Esophagus muscularis mucosa (tissue), 4 donors: ENCODE measurements at regions not wholly inside any gene's neighbourhood (a gene's known extent, or its start where the extent isn't known, plus 50 kb on each side); places are given as distances from the start of the nearest gene placed in this dataset.

Experiments
- DNase-seq: peaks from one replicate; pipeline ENCODE4 v3.0.0-alpha.2; 2017; ENCODE audit errors: extremely low spot score
- H3K27ac ChIP-seq, 4 donors: fragments of 200-600 bp; sonication (generic); replicated peaks in 1 of 4; 1 replicate in 3 of 4; 2 replicates in 1 of 4; pipeline ENCODE4 v1.5.1; 2016 to 2019; ENCODE audit warnings: mild to moderate bottlenecking in 1 of 4
- H3K27me3 ChIP-seq, 4 donors: fragments of 200-600 bp; sonication (generic); one replicate each; pipeline versions ENCODE4 v1.5.1 to v1.6.0; 2016 to 2019
- H3K36me3 ChIP-seq, 4 donors: fragments of 200-600 bp; sonication (generic); one replicate each; pipeline ENCODE4 v1.5.1; 2016 to 2019
- H3K4me1 ChIP-seq, 4 donors: fragments of 200-600 bp; sonication (generic); one replicate each; pipeline ENCODE4 v1.5.1; 2016 to 2019
- H3K4me3 ChIP-seq, 4 donors: fragments of 200-600 bp; sonication (generic); 1 replicate in 2 of 4; 2 replicates in 2 of 4; pipeline ENCODE4 v1.5.1; 2016 to 2019; ENCODE audit warnings: mild to moderate bottlenecking in 4 of 4, moderate library complexity in 1 of 4
- H3K9me3 ChIP-seq, 4 donors: fragments of 200-600 bp; sonication (generic); 1 replicate in 3 of 4; 2 replicates in 1 of 4; pipeline ENCODE4 v1.5.1; 2016 to 2019
- EP300 ChIP-seq: sonication (generic); formaldehyde crosslinking; IDR thresholded peaks from one replicate; pipeline ENCODE4 v1.6.1; 2017; ENCODE audit warnings: antibody characterized with exemption
- POLR2A ChIP-seq: fragments of 450-650 bp; IDR thresholded peaks from one replicate; pipeline ENCODE4 v1.6.1; 2017; ENCODE audit warnings: antibody characterized with exemption, moderate library complexity, mild to moderate bottlenecking, low read depth
- POLR2AphosphoS5 ChIP-seq, 2 donors: sonication (generic); formaldehyde crosslinking; IDR thresholded peaks; one replicate each; pipeline ENCODE4 v1.6.1; 2017; ENCODE audit warnings: antibody characterized with exemption in 2 of 2
- WGBS: methylation state at CpG from one replicate; pipeline ENCODE4 v1.1.5; 2018; 5-methylcytosine and 5-hydroxymethylcytosine counted together
- intact Hi-C: fragments of 100-400 bp; cut with DNase I; formaldehyde crosslinking; loops from one replicate; pipeline ENCODE4 v1.15.1; 2023
- TF ChIP-seq, protein P1 (sequence below), 3 experiments: fragments of 200-600 bp in 2 of 3; fragments of 450-650 bp in 1 of 3; sonication (generic) in 2 of 3; IDR thresholded peaks; one replicate each; pipeline ENCODE4 v1.5.1; 2017 to 2019; ENCODE audit warnings: antibody characterized with exemption in 3 of 3, mild to moderate bottlenecking in 2 of 3, moderate library complexity in 1 of 3

DNA sequence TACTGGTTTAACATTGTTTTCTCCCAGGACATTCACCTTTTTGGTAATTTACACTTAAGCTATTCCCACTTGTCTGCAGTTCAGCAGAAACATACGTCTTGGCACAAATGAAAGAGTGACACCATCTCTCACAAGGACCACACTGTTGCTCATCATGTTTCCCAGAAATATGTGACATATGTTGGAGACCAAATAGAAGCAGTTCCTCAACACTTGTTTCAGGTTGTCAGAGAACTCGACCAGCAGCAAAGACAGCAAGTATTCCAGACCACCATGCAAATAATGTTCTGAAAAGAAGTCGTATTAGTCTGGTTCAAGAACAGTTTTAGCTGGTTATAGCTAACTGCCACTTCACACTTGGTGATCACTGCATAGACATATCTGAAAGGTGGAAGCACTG is 81.3 kb upstream of the KLF6 start:
- intact Hi-C loops = no loop called here
- no peak overlapping the region for H3K27ac ChIP-seq
- no peaks in the 10 kb centered on the region for H3K9me3 ChIP-seq

DNA sequence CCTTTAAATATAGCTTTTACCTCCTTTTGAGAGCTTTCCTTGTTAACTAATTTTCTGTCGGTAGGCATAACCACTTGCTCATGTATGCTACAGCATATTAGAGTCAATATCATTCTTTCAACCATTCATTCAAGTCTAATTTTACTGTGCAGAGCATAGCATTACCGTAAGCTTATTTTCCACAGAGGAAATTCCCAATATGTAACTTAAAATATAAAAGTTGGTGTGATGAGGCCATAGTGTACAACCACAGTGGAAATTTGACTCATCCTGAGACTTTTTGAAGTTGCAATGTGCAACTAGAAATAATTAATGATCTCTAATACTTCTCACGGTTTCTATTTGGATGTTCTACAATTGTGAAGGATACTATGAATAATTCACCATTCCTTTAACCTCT is 80.6 kb upstream of the KLF6 start:
- no peak overlapping the region for H3K4me3 ChIP-seq
- no peaks in the 10 kb centered on the region for H3K36me3 ChIP-seq
- 79% methylated on average over 3 of the region's 3 CpGs for WGBS
- no peaks in the 10 kb centered on the region for H3K9me3 ChIP-seq
- intact Hi-C loops = no loop called here
- H3K27me3 ChIP-seq = no peaks in the 10 kb centered on the region
- no peak for DNase-seq
- H3K27ac ChIP-seq = no peak overlapping the region
- peaks cover 0 to 8% (median 2%) of the 10 kb centered on the region in 4 donors for H3K4me1 ChIP-seq
- TF ChIP-seq POLR2A = no peak
- TF ChIP-seq, protein P1, sequence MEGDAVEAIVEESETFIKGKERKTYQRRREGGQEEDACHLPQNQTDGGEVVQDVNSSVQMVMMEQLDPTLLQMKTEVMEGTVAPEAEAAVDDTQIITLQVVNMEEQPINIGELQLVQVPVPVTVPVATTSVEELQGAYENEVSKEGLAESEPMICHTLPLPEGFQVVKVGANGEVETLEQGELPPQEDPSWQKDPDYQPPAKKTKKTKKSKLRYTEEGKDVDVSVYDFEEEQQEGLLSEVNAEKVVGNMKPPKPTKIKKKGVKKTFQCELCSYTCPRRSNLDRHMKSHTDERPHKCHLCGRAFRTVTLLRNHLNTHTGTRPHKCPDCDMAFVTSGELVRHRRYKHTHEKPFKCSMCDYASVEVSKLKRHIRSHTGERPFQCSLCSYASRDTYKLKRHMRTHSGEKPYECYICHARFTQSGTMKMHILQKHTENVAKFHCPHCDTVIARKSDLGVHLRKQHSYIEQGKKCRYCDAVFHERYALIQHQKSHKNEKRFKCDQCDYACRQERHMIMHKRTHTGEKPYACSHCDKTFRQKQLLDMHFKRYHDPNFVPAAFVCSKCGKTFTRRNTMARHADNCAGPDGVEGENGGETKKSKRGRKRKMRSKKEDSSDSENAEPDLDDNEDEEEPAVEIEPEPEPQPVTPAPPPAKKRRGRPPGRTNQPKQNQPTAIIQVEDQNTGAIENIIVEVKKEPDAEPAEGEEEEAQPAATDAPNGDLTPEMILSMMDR (IDR thresholded peaks at IDR 0.05) = no peak
- no peak for TF ChIP-seq POLR2AphosphoS5 (IDR thresholded peaks at IDR 0.05)
- TF ChIP-seq EP300 = no peak

More for the DNA sequence above, 81.3 kb upstream of the KLF6 start:
- no peak for DNase-seq
- no peaks in the 10 kb centered on the region for H3K36me3 ChIP-seq
- H3K4me3 ChIP-seq = no peak overlapping the region
- TF ChIP-seq, protein P1 (IDR thresholded peaks at IDR 0.05) = no peak
- TF ChIP-seq POLR2A = no peak
- TF ChIP-seq EP300 = no peak
- TF ChIP-seq POLR2AphosphoS5 (IDR thresholded peaks at IDR 0.05) = no peak
- H3K27me3 ChIP-seq = no peaks in the 10 kb centered on the region
- peaks cover 0 to 8% (median 2%) of the 10 kb centered on the region in 4 donors for H3K4me1 ChIP-seq
- WGBS = 68% methylated on average over 3 of the region's 3 CpGs

DNA sequence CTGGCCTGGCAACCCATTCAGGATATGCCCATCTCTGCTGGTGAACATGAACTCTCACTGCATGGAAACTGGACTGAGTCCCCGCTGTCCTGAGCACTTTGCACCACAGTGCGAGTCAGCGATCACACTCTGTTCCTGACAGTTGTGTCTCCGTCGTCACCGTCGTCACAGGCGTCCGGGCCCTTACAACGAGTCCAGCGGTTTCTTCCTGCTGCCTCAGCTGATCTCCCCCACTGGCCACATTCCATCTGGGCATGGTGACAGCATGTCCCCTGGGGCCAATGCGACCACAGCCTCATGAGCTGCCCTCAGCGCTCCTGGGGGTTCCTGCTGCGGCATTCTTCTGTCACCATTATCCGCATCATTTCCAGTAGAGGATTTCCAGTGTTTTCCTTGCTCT is 76.8 kb upstream of the KLF6 start:
- no peaks in the 10 kb centered on the region for H3K9me3 ChIP-seq
- H3K4me3 ChIP-seq = no peak overlapping the region
- WGBS = 90% methylated on average over 15 of the region's 15 CpGs
- no peaks in the 10 kb centered on the region for H3K36me3 ChIP-seq
- intact Hi-C loops = no loop called here
- DNase-seq = no peak
- H3K4me1 ChIP-seq = peaks cover 0 to 4% (median 0%) of the 10 kb centered on the region in 4 donors
- TF ChIP-seq, protein P1 (IDR thresholded peaks at IDR 0.05) = no peak
- TF ChIP-seq POLR2A = no peak
- no peak for TF ChIP-seq EP300
- TF ChIP-seq POLR2AphosphoS5 (IDR thresholded peaks at IDR 0.05) = no peak
- no peaks in the 10 kb centered on the region for H3K27me3 ChIP-seq
- H3K27ac ChIP-seq = no peak overlapping the region

DNA sequence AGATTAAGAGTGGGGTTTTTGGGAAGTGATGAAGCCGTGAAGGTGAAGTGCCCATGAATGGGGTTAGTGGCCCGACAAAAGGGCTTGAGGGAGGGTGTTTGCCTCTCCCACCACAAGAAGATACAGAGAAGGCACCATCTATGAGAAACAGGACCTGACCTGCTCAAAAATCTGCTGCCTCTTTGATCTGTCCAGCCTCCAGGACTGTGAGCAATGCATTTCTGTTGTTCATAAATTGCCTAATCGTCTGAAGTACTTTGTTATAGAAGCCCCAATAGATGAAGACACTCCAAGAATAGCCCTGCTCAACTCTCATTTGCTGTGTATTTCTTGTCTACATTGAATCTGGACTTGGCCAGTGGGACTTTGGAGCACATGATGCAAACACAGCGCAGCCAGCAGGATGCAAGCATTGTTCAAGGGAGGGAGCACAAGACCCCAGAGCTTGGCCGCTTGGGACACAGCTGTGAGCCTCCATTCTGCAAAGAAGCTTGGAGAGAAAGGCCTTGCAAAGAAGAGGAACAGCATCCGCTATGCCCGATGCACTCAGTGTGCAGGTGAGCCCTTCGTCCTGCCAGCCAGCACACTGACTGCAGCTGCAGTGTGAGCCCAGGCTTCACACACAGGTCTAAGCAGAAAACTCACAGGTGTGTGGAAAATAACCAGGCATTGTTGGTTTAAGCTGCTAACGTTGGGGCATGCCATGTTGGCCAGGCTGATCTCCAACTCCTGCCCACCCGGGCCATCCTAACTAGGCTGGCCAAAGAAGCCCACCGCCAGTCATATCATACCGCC is 73.2 kb upstream of the KLF6 start:
- H3K27me3 ChIP-seq = no peaks in the 10 kb centered on the region
- DNase-seq = no peak
- TF ChIP-seq POLR2AphosphoS5 (IDR thresholded peaks at IDR 0.05) (no peak), POLR2A (no peak), EP300 (no peak)
- TF ChIP-seq, protein P1 (IDR thresholded peaks at IDR 0.05) = no peak
- intact Hi-C loops = no loop called here
- H3K36me3 ChIP-seq = no peaks in the 10 kb centered on the region
- H3K4me3 ChIP-seq = no peak overlapping the region
- 94% methylated on average over 10 of the region's 12 CpGs for WGBS
- H3K27ac ChIP-seq = no peak overlapping the region
- H3K4me1 ChIP-seq = peaks cover 10 to 14% (median 11%) of the 10 kb centered on the region in 4 donors
- no peaks in the 10 kb centered on the region for H3K9me3 ChIP-seq
